ENCODE measurements at regions not wholly inside any gene's neighbourhood (a gene's known extent, or its start where the extent isn't known, plus 50 kb on each side); places are given as distances from the start of the nearest gene placed in this dataset.

GRCh38 chr18:2442726-2443275 is 128.5 kb downstream of the METTL4 start:
- no peak for ATAC-seq

More at GRCh38 chr18:2442726-2443275, 128.5 kb downstream of the METTL4 start:
- no peaks in the 10 kb centered on the region for H3K27me3 Mint-ChIP-seq (ENCODE audit: low read depth)
- H3K27ac Mint-ChIP-seq = no peak overlapping the region
- ChIA-PET CTCF (interaction anchor here (1.0 kb wide), 1 partner anchor 99 kb away, joined by 3 read pairs; no protein-coding TSS in a partner anchor), POLR2A (no interaction called here)
- peaks cover 13% of the 10 kb centered on the region for H3K4me1 Mint-ChIP-seq
- DNase-seq (ENCODE audit: low spot score) = no peak
- H3K36me3 Mint-ChIP-seq = peaks cover 21% of the 10 kb centered on the region
- H3K4me3 Mint-ChIP-seq = no peak overlapping the region
- TF ChIP-seq TEAD4 (CRISPR knock-in tag; IDR thresholded peaks at IDR 0.05) = no peak
- TF ChIP-seq ZNF416 (CRISPR knock-in tag; IDR thresholded peaks at IDR 0.05) = no peak
- no peak for TF ChIP-seq RELA (CRISPR knock-in tag; IDR thresholded peaks at IDR 0.05; ENCODE audit: borderline replicate concordance)
- TF ChIP-seq EMX1 (CRISPR knock-in tag; IDR thresholded peaks at IDR 0.05) = no peak
- TF ChIP-seq CTCF (IDR thresholded peaks at IDR 0.05) = no peak
- TF ChIP-seq ZNF512 (CRISPR knock-in tag; IDR thresholded peaks at IDR 0.05; ENCODE audit: borderline replicate concordance) = no peak
- TF ChIP-seq TP53 (CRISPR knock-in tag; IDR thresholded peaks at IDR 0.05) = no peak
- no peak for TF ChIP-seq ATF3 (CRISPR knock-in tag; conservative IDR thresholded peaks at IDR 0.05)
- no peak for TF ChIP-seq AR (CRISPR knock-in tag; IDR thresholded peaks at IDR 0.05)
- TF ChIP-seq ZNF423 (CRISPR knock-in tag; IDR thresholded peaks at IDR 0.05) = no peak
- no peak for TF ChIP-seq ZMAT4 (CRISPR knock-in tag; IDR thresholded peaks at IDR 0.05)
- peaks cover 43% of the 10 kb centered on the region for H3K9me3 Mint-ChIP-seq

Measured in WTC11 (cell line).